ENCODE measurements at regions not wholly inside any gene's neighbourhood (a gene's known extent, or its start where the extent isn't known, plus 50 kb on each side); places are given as distances from the start of the nearest gene placed in this dataset.

- Histone ChIP-seq H3K36me3 (ENCODE audit: low read length) (no peaks in the 10 kb centered on the region), H3K9me3 (ENCODE audit: insufficient read depth, low read length) (no peaks in the 10 kb centered on the region), H3K9me2 (replicated peaks; ENCODE audit: insufficient read depth, low read length) (no peaks in the 10 kb centered on the region), H4K20me1 (ENCODE audit: low read depth, low read length) (no peaks in the 10 kb centered on the region), H3K79me2 (ENCODE audit: insufficient read depth, low read length) (no peaks in the 10 kb centered on the region), H3K9ac (ENCODE audit: low read length) (no peak overlapping the region), H2AFZ (ENCODE audit: low read depth, low read length, severe bottlenecking) (no peak overlapping the region), H3F3A (ENCODE audit: insufficient read depth) (no peaks in the 10 kb centered on the region), H3K4me3 (ENCODE audit: insufficient read depth, low read length, poor library complexity, severe bottlenecking) (no peak overlapping the region), H3K27me3 (ENCODE audit: low read length) (no peaks in the 10 kb centered on the region), H3K27ac (ENCODE audit: low read depth, low read length) (no peak overlapping the region), H3K4me2 (ENCODE audit: low read depth, low read length, poor library complexity, severe bottlenecking) (no peak overlapping the region)
- TF ChIP-seq CTCF (IDR thresholded peaks at IDR 0.05; ENCODE audit: insufficient read depth, low read length, poor library complexity, severe bottlenecking), result no peak
- no peak for TF ChIP-seq EZH2phosphoT487 (conservative IDR thresholded peaks at IDR 0.05; ENCODE audit: low read length)
These were observed 779.8 kb downstream of the TLE4 start for GRCh38 chr9:80351612-80352011.

GRCh38 chr9:80326105-80326504, 754.3 kb downstream of the TLE4 start:
- H3K27ac ChIP-seq (ENCODE audit: low read depth, low read length), result no peak overlapping the region
- no peak overlapping the region for H3K9ac ChIP-seq (ENCODE audit: low read length)
- no peak overlapping the region for H2AFZ ChIP-seq (ENCODE audit: low read depth, low read length, severe bottlenecking)
- H3K27me3 ChIP-seq (ENCODE audit: low read length), result no peaks in the 10 kb centered on the region
- no peaks in the 10 kb centered on the region for H3F3A ChIP-seq (ENCODE audit: insufficient read depth)
- no peaks in the 10 kb centered on the region for H3K9me3 ChIP-seq (ENCODE audit: insufficient read depth, low read length)
- H3K4me2 ChIP-seq (ENCODE audit: low read depth, low read length, poor library complexity, severe bottlenecking), result no peak overlapping the region
- TF ChIP-seq CTCF (IDR thresholded peaks at IDR 0.05; ENCODE audit: insufficient read depth, low read length, poor library complexity, severe bottlenecking) (no peak), EZH2phosphoT487 (conservative IDR thresholded peaks at IDR 0.05; ENCODE audit: low read length) (no peak)
- H3K36me3 ChIP-seq (ENCODE audit: low read length), result no peaks in the 10 kb centered on the region
- no peaks in the 10 kb centered on the region for H3K79me2 ChIP-seq (ENCODE audit: insufficient read depth, low read length)
- H3K4me3 ChIP-seq (ENCODE audit: insufficient read depth, low read length, poor library complexity, severe bottlenecking), result no peak overlapping the region
- no peaks in the 10 kb centered on the region for H4K20me1 ChIP-seq (ENCODE audit: low read depth, low read length)
- no peaks in the 10 kb centered on the region for H3K9me2 ChIP-seq (replicated peaks; ENCODE audit: insufficient read depth, low read length)

- Histone ChIP-seq H3K79me2 (ENCODE audit: insufficient read depth, low read length) (no peaks in the 10 kb centered on the region), H3K27ac (ENCODE audit: low read depth, low read length) (no peak overlapping the region), H3K9me2 (replicated peaks; ENCODE audit: insufficient read depth, low read length) (no peaks in the 10 kb centered on the region), H3K4me2 (ENCODE audit: low read depth, low read length, poor library complexity, severe bottlenecking) (no peak overlapping the region), H3K4me3 (ENCODE audit: insufficient read depth, low read length, poor library complexity, severe bottlenecking) (no peak overlapping the region), H4K20me1 (ENCODE audit: low read depth, low read length) (no peaks in the 10 kb centered on the region), H3K9ac (ENCODE audit: low read length) (no peak overlapping the region), H3K36me3 (ENCODE audit: low read length) (no peaks in the 10 kb centered on the region), H2AFZ (ENCODE audit: low read depth, low read length, severe bottlenecking) (no peak overlapping the region), H3F3A (ENCODE audit: insufficient read depth) (no peaks in the 10 kb centered on the region), H3K9me3 (ENCODE audit: insufficient read depth, low read length) (no peaks in the 10 kb centered on the region), H3K27me3 (ENCODE audit: low read length) (no peaks in the 10 kb centered on the region)
- TF ChIP-seq CTCF (IDR thresholded peaks at IDR 0.05; ENCODE audit: insufficient read depth, low read length, poor library complexity, severe bottlenecking) (no peak), EZH2phosphoT487 (conservative IDR thresholded peaks at IDR 0.05; ENCODE audit: low read length) (no peak)
These were observed 749.2 kb downstream of the TLE4 start for GRCh38 chr9:80320916-80321315.

- TF ChIP-seq EZH2phosphoT487 (conservative IDR thresholded peaks at IDR 0.05; ENCODE audit: low read length) (no peak), CTCF (IDR thresholded peaks at IDR 0.05; ENCODE audit: insufficient read depth, low read length, poor library complexity, severe bottlenecking) (no peak)
- no peak overlapping the region for H3K27ac ChIP-seq (ENCODE audit: low read depth, low read length)
These were observed 748.7 kb downstream of the TLE4 start for GRCh38 chr9:80320480-80320879.

More at GRCh38 chr9:80320480-80320879, 748.7 kb downstream of the TLE4 start:
- no peak overlapping the region for H3K4me2 ChIP-seq (ENCODE audit: low read depth, low read length, poor library complexity, severe bottlenecking)
- no peak overlapping the region for H2AFZ ChIP-seq (ENCODE audit: low read depth, low read length, severe bottlenecking)
- H3K9me3 ChIP-seq (ENCODE audit: insufficient read depth, low read length), result no peaks in the 10 kb centered on the region
- H3K4me3 ChIP-seq (ENCODE audit: insufficient read depth, low read length, poor library complexity, severe bottlenecking), result no peak overlapping the region
- no peaks in the 10 kb centered on the region for H3K27me3 ChIP-seq (ENCODE audit: low read length)
- H4K20me1 ChIP-seq (ENCODE audit: low read depth, low read length), result no peaks in the 10 kb centered on the region
- no peaks in the 10 kb centered on the region for H3K9me2 ChIP-seq (replicated peaks; ENCODE audit: insufficient read depth, low read length)
- H3K36me3 ChIP-seq (ENCODE audit: low read length), result no peaks in the 10 kb centered on the region
- no peaks in the 10 kb centered on the region for H3K79me2 ChIP-seq (ENCODE audit: insufficient read depth, low read length)
- H3K9ac ChIP-seq (ENCODE audit: low read length), result no peak overlapping the region
- no peaks in the 10 kb centered on the region for H3F3A ChIP-seq (ENCODE audit: insufficient read depth)
